OCI-LY3 (cell line): ENCODE measurements at regions not wholly inside any gene's neighbourhood (a gene's known extent, or its start where the extent isn't known, plus 50 kb on each side); places are given as distances from the start of the nearest gene placed in this dataset.

ENCODE experiments used
- EZH2phosphoT487 ChIP-seq: fragments of 200-600 bp; shearing (Covaris generic); IDR thresholded peaks from 2 replicates; pipeline ENCODE4 v1.6.1; 2018; ENCODE audit warnings: antibody characterized with exemption, mixed run types, low read depth
- TF ChIP-seq, protein P1 (sequence below): fragments of 200-600, 300-600 bp; sonication (generic); IDR thresholded peaks from 2 replicates; pipeline ENCODE4 v1.5.1; 2014; ENCODE audit warnings: antibody characterized with exemption, low read length, low read depth

- TF ChIP-seq, protein P1, sequence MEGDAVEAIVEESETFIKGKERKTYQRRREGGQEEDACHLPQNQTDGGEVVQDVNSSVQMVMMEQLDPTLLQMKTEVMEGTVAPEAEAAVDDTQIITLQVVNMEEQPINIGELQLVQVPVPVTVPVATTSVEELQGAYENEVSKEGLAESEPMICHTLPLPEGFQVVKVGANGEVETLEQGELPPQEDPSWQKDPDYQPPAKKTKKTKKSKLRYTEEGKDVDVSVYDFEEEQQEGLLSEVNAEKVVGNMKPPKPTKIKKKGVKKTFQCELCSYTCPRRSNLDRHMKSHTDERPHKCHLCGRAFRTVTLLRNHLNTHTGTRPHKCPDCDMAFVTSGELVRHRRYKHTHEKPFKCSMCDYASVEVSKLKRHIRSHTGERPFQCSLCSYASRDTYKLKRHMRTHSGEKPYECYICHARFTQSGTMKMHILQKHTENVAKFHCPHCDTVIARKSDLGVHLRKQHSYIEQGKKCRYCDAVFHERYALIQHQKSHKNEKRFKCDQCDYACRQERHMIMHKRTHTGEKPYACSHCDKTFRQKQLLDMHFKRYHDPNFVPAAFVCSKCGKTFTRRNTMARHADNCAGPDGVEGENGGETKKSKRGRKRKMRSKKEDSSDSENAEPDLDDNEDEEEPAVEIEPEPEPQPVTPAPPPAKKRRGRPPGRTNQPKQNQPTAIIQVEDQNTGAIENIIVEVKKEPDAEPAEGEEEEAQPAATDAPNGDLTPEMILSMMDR, result no peak
- no peak for TF ChIP-seq EZH2phosphoT487
Observed at GRCh38 chr3:145116769-145117168, 1044.2 kb downstream of the PLOD2 start.
